SW480 (cell line): ENCODE measurements at regions not wholly inside any gene's neighbourhood (a gene's known extent, or its start where the extent isn't known, plus 50 kb on each side); places are given as distances from the start of the nearest gene placed in this dataset.
"Not testable (repeated sequence)": the region's sequence is repeated elsewhere in the genome, so short reads cannot be mapped to it uniquely, and the experiment has no call there.

Experiments
- DNase-seq: peaks from one replicate; pipeline ENCODE4 v3.0.0-alpha.2; 2016; ENCODE audit warnings: low spot score

DNA sequence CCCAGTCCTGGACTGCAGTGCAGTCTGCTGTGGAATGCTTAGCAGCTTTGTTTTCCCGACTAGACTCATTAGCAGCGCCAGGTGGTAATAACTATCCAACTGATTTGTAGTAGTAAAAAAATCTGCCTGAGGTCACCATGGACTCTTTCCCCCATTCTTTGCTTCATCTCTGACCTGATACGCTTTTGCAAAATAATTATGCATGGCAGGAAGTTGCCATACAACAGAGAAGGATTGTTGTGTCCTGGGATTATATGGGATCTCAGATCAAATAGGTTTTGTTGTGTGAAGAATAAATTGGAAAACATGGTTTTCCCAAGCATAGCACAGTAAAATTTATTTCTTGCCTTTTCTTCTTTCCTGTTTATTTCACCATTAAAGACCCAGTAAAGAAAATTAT lies 72.4 kb upstream of the ATP5MC3 start:
- DNase-seq, result no peak

DNA sequence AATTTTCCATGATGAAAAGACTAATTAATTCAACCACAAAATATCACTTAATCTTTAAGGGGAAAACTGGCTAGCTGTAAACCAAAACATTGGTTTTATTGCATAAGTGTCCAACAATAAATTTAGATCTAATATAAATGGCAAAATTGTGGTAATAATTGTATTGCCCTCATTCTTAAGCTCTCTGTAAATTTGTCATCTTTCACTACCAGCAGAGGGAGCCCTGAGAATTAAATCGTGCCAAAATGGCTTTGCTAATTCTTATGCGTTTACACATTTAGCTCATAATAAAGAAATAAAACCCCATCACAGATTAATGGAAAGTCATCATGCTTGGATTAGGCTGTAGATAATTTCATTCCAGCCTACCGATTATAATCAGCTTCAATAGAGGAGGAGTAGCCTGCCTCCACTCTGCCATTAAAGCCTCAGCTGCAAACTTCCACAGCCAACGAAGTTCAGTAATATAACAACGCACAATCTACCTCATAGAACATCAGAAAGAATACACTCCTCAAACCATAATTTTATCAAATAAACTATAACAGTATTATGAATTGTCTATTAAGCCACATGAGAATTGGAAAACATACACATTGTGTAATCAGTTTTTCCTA lies 70.0 kb upstream of the ATP5MC3 start:
- peak; percentile 30 for DNase-seq

DNA sequence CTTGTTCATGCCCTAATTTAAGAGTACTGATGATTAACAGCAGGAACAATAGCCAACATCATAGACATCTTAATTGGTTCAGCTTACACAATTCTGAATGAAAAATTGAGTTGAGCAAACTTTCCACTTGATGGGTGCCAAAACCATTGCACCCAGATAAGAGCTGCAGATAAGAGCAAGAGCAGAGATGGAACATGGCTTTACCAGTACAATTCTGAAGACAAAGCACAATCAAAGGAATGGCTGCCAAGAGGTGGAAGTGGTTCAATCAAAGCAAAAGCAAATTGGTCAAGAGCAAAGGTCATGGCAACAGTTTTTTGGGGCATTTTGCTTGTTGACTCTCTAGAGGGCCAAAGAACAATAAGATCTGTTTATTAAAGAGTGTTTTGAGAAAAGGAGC lies 65.6 kb upstream of the ATP5MC3 start:
- DNase-seq, result no peak

DNA sequence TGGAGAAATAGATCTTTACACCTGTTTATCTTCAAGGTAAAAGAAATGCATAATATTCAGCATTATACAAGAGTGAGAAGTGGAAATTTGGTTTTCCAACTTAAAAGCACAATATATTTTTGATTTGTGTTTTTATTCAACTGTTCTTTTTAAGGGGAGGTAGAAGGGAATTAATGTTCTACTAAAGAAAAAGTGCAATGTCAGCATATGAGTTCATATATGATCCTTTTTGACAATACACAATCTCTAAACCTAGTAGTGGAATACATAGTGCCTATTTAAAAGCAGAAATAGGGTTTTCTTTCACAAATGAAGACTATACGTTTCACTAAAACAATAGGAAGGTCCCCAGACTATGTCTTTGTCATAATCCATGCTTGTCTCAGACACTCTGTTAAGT lies 63.2 kb upstream of the ATP5MC3 start:
- no peak for DNase-seq

DNA sequence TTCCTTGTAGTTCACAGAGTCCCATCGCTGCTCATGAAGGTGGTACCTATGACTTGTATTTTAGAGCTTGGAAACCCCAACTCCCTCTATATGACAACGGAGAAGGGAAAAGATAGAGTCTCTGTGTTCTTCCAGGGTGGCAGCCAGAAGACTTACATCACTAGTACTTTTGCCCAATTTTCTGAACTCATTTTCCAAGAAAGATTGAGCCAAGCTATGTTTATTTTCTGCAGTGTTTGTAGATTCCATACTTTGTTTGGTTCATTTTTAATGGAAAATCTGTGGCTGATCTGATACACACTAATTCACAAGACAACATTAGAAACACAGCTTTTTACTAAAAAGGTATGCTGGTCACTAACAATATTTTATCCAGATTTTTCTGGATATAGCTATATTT lies 60.2 kb upstream of the ATP5MC3 start:
- DNase-seq, result no peak

DNA sequence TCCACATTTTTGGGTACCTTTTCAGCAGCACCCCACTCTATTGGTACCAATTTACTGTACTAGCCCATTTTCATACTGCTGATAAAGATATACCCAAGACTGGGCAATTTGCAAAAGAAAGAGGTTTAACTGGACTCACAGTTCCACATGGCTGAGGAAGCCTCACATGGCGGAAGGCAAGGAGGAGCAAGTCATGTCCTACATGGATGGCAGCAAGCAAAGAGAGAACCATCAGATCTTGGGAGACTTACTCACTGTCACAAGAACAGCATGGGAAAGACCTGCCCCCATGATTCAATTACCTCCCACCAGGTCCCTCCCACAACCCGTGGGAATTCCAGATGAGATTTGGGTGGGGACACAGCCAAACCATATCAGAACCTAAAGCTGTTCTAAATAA lies 58.5 kb upstream of the ATP5MC3 start:
- not testable (repeated sequence) for DNase-seq

DNA sequence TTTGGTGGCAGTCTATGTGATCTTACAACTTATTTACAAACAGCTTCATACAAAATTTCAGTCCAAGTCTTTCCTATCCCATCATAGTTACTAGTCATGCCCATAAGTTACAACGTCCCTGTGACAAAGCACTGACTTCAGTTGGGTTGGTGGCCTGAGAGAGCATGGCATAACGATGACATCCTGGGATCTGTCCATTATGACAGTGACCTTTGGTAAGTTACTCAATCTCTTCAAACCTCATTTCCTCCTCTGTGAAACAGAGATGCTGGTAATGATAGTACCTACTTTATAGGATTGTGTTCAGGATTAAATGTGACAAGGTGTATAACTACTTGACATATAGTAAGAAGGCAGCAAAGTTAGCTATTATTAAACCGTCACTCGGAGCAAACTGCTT lies 55.4 kb upstream of the ATP5MC3 start:
- no peak for DNase-seq

DNA sequence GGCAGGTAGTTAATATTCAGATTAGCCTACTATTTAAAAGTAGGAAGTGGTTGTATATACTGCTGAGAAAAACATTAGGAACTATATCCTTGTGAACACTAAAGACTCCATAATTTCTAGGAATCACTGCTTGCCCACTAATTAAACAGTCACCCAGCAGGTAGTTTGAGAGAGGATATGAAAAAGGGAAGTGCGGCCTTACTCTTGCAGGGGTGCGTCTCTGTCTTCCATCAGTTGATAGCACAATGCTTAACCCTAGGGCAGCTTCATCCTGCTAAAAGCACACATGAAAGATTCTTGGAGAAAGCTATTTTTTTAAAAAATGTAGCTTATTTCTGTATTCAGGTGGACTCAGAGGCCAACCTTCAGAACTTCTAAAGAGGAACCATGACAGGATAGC lies 53.1 kb upstream of the ATP5MC3 start:
- DNase-seq, result no peak

DNA sequence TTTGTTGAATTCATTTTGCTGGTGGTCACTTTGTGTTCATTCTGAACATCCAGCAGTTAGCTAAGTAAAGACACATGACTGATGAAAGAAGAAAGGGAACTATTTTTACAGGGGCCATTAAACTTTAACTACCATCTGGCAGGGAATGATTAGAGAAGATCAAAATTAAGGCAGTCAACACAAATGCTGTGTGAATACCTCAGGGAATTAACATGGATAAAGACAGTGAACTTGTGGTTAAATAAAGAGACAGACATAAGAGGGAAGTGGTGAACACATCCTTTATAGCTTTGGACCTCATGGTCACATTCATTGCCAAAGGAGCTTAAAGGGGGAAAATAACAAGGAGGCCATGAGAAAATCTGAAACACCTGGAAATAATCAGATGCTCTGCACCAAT lies 52.6 kb upstream of the ATP5MC3 start:
- peak; percentile 18 for DNase-seq

DNA sequence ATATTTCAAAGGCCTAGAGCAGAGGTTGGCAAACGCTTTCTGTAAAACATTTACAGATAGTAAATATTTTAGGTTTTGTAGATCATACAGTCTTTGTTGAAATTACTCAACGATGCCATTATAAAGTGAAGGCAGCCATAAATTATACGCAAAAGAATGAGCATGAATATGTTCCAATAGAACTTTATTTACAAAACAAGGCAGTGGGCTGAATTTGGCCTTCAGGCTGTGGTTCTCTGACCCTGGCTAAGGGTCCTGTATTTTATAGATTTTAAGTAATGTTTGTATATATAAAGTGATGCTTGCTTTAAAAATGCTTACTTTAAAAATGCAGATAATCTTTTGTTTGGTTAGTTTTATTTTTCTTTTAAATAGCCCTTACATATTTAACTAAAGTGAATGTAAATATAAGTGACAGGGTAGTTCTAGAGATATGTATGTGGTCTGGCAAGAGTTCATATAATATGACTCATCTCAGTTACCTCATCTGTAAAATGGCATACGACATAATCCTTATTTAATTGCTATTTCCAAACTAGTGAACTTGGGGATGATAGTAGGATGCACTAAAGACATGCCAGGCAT lies 51.7 kb upstream of the ATP5MC3 start:
- DNase-seq, result peak; percentile 45
